ENCODE measurements at regions not wholly inside any gene's neighbourhood (a gene's known extent, or its start where the extent isn't known, plus 50 kb on each side); places are given as distances from the start of the nearest gene placed in this dataset.

DNA sequence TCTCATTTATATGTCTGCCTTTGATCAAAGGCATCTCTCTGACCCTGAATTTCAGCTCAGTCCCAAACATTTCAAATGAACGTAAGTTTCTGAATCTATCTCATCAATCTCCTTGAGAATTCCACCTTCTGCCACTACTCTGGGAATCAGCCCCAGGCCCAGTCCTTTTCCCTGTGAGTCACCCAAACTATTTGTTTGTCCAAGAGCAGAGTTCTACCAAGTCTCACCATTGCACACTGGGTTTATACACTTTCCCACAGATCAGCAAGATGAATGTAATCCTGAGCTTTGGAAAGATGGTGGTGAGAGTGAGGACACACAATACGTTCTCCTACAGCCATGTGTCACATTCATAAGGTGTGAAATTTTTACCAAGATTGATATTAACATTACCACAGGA, 251.3 kb upstream of the VWC2 start:
- TF ChIP-seq, protein P1, sequence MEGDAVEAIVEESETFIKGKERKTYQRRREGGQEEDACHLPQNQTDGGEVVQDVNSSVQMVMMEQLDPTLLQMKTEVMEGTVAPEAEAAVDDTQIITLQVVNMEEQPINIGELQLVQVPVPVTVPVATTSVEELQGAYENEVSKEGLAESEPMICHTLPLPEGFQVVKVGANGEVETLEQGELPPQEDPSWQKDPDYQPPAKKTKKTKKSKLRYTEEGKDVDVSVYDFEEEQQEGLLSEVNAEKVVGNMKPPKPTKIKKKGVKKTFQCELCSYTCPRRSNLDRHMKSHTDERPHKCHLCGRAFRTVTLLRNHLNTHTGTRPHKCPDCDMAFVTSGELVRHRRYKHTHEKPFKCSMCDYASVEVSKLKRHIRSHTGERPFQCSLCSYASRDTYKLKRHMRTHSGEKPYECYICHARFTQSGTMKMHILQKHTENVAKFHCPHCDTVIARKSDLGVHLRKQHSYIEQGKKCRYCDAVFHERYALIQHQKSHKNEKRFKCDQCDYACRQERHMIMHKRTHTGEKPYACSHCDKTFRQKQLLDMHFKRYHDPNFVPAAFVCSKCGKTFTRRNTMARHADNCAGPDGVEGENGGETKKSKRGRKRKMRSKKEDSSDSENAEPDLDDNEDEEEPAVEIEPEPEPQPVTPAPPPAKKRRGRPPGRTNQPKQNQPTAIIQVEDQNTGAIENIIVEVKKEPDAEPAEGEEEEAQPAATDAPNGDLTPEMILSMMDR (IDR thresholded peaks at IDR 0.05 in 8 of 11, conservative IDR thresholded peaks at IDR 0.05 in 3 of 11), result no peak
- TF ChIP-seq POLR2AphosphoS5 (IDR thresholded peaks at IDR 0.05) (no peak), POLR2A (IDR thresholded peaks at IDR 0.05) (no peak)
- DNase-seq, result no peak
- intact Hi-C loops (cut with DNase I; ENCODE audit: low total_unique reads), result no loop called here
- WGBS, 5 donors, result 49 to 64% (median 61%) methylated on average over 2 of the region's 2 CpGs
- no peak overlapping the region for H3K4me3 ChIP-seq
- no peaks in the 10 kb centered on the region for H3K27me3 ChIP-seq (replicated peaks in 1 of 7)
- H3K36me3 ChIP-seq, result no peaks in the 10 kb centered on the region
- peaks cover 0 to 8% (median 0%) of the 10 kb centered on the region in 8 donors for H3K9me3 ChIP-seq
- H3K4me1 ChIP-seq, result no peaks in the 10 kb centered on the region
- H3K27ac ChIP-seq, result no peak overlapping the region

DNA sequence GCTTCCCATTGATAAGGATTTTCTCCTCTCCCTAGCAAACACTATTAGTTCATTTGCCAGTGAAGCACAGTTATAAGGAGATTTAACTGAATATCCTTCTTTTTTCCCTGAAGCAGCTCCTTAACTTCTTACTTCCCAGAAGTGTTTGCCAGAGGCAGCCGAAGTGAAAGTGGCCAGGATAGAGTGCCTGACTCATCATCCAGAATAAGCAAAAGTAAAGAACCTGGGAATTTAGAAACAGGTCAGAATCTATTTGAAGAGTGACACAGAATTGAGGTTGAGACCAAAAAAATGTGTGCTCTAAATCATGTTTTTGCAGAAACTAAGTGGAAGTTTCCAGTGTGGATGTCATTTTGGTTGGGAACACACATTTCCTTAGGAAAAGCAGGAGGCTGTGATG, 249.6 kb upstream of the VWC2 start:
- no peaks in the 10 kb centered on the region for H3K4me1 ChIP-seq
- no peaks in the 10 kb centered on the region for H3K27me3 ChIP-seq (replicated peaks in 1 of 7)
- TF ChIP-seq POLR2AphosphoS5 (IDR thresholded peaks at IDR 0.05), result no peak
- no peak for TF ChIP-seq POLR2A (IDR thresholded peaks at IDR 0.05)
- TF ChIP-seq, protein P1 (IDR thresholded peaks at IDR 0.05 in 8 of 11, conservative IDR thresholded peaks at IDR 0.05 in 3 of 11), result no peak
- DNase-seq, result no peak
- intact Hi-C loops (cut with DNase I; ENCODE audit: low total_unique reads), result no loop called here
- 60 to 79% (median 68%) methylated on average over 1 of the region's 1 CpG for WGBS, 5 donors
- peaks cover 0 to 7% (median 0%) of the 10 kb centered on the region in 8 donors for H3K9me3 ChIP-seq
- H3K27ac ChIP-seq, result no peak overlapping the region
- H3K4me3 ChIP-seq, result no peak overlapping the region
- no peaks in the 10 kb centered on the region for H3K36me3 ChIP-seq

DNA sequence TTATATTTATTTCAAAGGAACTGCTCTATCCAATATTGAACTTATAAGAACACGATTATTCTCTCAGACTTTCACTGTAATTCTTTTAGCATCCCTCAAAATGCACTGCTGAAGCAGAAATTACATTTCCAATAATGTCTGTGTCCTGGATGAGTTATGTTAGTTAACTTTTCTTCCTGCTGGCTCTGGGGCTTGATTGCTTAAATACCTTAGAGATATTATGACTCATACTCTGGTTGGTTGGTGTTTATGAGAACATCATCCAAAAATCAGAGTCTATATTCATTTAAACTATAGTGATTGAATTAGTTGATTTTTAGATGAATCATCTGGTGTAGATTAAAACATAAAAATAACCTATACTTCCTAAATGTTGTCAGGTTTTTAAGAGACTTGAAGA, 246.3 kb upstream of the VWC2 start:
- TF ChIP-seq POLR2A (IDR thresholded peaks at IDR 0.05) (no peak), POLR2AphosphoS5 (IDR thresholded peaks at IDR 0.05) (no peak)
- TF ChIP-seq, protein P1 (IDR thresholded peaks at IDR 0.05 in 8 of 11, conservative IDR thresholded peaks at IDR 0.05 in 3 of 11), result no peak

DNA sequence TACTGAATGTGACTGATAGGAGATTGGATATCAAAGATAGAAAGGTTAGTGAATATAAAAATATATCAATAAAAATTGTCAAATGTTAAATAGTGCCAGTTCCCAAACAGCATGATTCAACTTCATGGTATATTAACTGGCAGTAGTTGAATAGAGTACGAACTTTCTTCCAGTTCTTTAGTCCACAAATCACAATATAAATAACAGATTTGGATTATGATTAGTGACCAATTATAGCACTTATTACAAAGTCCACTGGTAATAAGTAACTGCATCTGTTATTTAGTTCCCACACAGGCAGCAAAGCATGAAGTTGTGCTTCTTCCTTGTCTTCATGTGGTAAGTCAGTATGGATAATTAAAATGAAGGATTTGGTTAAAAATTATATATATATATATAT, 243.0 kb upstream of the VWC2 start:
- intact Hi-C loops (cut with DNase I; ENCODE audit: low total_unique reads), result no loop called here
- Histone ChIP-seq H3K27me3 (replicated peaks in 1 of 7) (no peaks in the 10 kb centered on the region), H3K4me1 (no peaks in the 10 kb centered on the region), H3K4me3 (no peak overlapping the region), H3K9me3 (peaks cover 0 to 15% (median 2%) of the 10 kb centered on the region in 8 donors), H3K36me3 (no peaks in the 10 kb centered on the region), H3K27ac (no peak overlapping the region)
- TF ChIP-seq, protein P1 (IDR thresholded peaks at IDR 0.05 in 8 of 11, conservative IDR thresholded peaks at IDR 0.05 in 3 of 11), result no peak
- no peak for TF ChIP-seq POLR2AphosphoS5 (IDR thresholded peaks at IDR 0.05)
- no peak for TF ChIP-seq POLR2A (IDR thresholded peaks at IDR 0.05)
- no peak for DNase-seq
- WGBS, 5 donors, result 0 to 81% (median 55%) methylated on average over 1 of the region's 1 CpG

More for the DNA sequence above, 246.3 kb upstream of the VWC2 start:
- DNase-seq, result no peak
- intact Hi-C loops (cut with DNase I; ENCODE audit: low total_unique reads), result no loop called here
- peaks cover 0 to 6% (median 0%) of the 10 kb centered on the region in 8 donors for H3K9me3 ChIP-seq
- H3K27me3 ChIP-seq (replicated peaks in 1 of 7), result no peaks in the 10 kb centered on the region
- H3K36me3 ChIP-seq, result no peaks in the 10 kb centered on the region
- H3K4me3 ChIP-seq, result no peak overlapping the region
- H3K27ac ChIP-seq, result no peak overlapping the region
- no peaks in the 10 kb centered on the region for H3K4me1 ChIP-seq
- 64 to 86% (median 76%) methylated on average over 1 of the region's 1 CpG for WGBS, 5 donors

Measured in spleen (tissue), 11 donors.